Motor neuron (in vitro differentiated cells): ENCODE measurements at regions not wholly inside any gene's neighbourhood (a gene's known extent, or its start where the extent isn't known, plus 50 kb on each side); places are given as distances from the start of the nearest gene placed in this dataset.

Experiments
- ATAC-seq, 8 experiments: fragments of 200-7000 bp; cut with Tn5 transposase; replicated peaks in 6 of 8; 2 replicates each; pipeline ENCODE4 v1.8.0; 2021; ENCODE audit warnings: mild to moderate bottlenecking in 8 of 8, moderate library complexity in 8 of 8
- H3K27ac ChIP-seq, 2 donors: fragments of 250-450 bp; sonication (Bioruptor Pico); 2 replicates each; pipeline ENCODE4 v1.9.0; 2021; ENCODE audit warnings: antibody characterized with exemption in 2 of 2, mild to moderate bottlenecking in 2 of 2, moderate library complexity in 1 of 2
- H3K4me1 ChIP-seq, 2 donors: fragments of 250-450 bp; sonication (Bioruptor Pico); replicated peaks in 1 of 2; 2 replicates each; pipeline ENCODE4 v1.6.1; 2021; ENCODE audit warnings: antibody characterized with exemption in 2 of 2, mild to moderate bottlenecking in 2 of 2, moderate library complexity in 1 of 2
- H3K4me3 ChIP-seq, 5 donors: fragments of 250-450 bp; sonication (Bioruptor Pico); 2 replicates each; pipeline ENCODE4 v1.9.0; 2021; ENCODE audit warnings: antibody characterized with exemption in 5 of 5, mild to moderate bottlenecking in 5 of 5, moderate library complexity in 4 of 5
- WGBS, 10 experiments: fragments of 450-650 bp; shearing (Covaris generic); methylation state at CpG; one replicate each; pipeline ENCODE4 v1.0.0; 2022; 5-methylcytosine and 5-hydroxymethylcytosine counted together
- in situ Hi-C, 9 experiments: fragments of 400-800 bp; cut with MboI; loops; one replicate each; pipeline ENCODE4 v1.15.0; 2021; ENCODE audit warnings: low sequenced_read_pairs in 9 of 9, low pct_unique_long_range_greater_than_20kb in 2 of 9; ENCODE audit not compliant: unreplicated experiment in 9 of 9

GRCh38 chr1:2861143-2861987 is 59.9 kb upstream of the TTC34 start:
- WGBS, 10 experiments = 37 to 83% (median 56%) methylated on average over 1 to 10 of the region's 19 CpGs; no CpG with 5 or more reads in 4 of the 10 experiments
- ATAC-seq = no peak
- H3K4me3 ChIP-seq = no peak overlapping the region
- H3K27ac ChIP-seq = no peak overlapping the region
- H3K4me1 ChIP-seq = no peaks in the 10 kb centered on the region
- in situ Hi-C loops = no loop called here

DNA sequence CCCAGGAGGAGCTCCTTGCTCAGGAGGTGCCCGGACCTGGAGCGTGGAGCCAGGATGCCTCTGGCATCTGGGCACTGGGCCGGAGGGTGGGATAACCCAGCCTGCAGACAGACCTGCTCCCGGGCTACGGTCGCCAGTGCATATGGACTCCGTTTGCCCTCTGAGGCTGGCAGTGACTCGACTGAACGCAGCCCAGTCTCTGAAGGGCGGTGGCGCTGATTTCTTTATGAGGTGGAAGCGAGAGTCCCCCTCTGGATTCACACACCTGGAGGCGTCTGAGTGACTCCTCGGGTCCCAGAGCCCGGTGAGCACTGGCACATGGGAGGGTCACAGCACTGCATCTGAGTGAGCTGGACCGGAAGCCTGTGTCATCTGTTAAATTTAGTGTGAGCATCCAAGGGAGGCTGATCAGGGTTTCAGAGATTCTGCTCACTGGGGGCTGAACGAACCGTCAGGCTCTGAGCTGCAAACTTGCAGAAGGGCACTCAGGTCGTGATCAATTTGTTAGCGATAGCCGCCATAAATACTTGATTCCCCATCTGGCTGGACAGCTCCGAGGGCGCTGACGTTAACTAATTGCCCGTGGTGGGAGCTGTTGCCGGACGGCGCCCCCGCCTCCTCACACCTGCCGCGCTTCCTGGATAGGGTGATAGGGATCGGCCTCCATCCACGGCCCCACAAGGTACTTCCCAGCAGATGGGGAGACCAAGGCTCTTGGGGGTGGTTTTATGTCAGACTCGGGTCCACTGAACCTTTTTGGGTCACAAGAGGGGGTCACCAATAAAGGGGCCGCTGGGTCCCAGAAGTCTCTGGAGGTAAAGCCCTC is 60.7 kb upstream of the TTC34 start:
- 0 to 79% (median 62%) methylated on average over 1 to 15 of the region's 35 CpGs; no CpG with 5 or more reads in 5 of the 10 experiments for WGBS, 10 experiments
- no peak overlapping the region for H3K27ac ChIP-seq
- in situ Hi-C loops = no loop called here
- no peak overlapping the region for H3K4me3 ChIP-seq
- ATAC-seq = peak in 3 of 8 experiments; percentile 41 to 72 (median 46)
- no peaks in the 10 kb centered on the region for H3K4me1 ChIP-seq

DNA sequence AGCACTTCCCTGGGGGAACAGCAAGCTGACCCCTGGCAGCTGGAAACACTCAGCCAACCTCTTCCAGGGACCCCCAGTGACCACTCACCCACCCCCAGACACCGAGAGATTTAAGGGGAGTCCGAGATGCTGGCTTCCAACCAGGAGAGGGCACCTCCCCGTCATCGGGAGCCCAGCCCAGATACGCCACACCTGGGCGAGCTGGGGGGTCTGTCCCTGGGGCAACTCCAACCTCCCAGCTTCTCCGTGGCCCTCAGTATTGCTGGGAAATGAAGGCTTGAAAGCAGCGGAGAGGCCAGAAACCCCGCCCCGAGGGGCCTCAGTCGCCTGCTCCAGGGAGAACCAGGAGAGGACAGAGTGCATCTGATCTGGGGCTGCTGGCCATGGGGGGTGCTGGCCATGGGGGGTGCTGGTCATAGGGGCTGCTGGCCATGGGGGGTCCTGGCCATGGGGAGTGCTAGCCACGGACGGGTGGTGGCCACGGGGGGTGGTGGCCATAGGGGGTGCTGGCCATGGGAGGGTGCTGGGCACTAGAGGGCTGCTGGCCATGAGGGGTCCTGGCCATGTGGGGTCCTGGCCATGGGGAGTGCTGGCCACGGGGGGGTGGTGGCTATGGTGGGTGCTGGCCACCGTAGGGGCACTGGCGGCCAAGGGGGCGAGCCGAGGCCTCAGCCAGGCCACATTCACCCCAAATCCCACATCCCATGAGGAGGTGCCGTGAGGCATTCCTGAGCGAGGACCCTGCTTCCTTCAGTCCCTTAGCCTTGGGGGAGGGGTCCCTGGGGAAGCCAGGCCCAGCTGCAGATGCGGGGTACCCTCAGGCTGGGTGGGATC is 61.5 kb upstream of the TTC34 start:
- in situ Hi-C loops = no loop called here
- Histone ChIP-seq H3K4me1 (no peaks in the 10 kb centered on the region), H3K27ac (no peak overlapping the region), H3K4me3 (no peak overlapping the region)
- 0 to 100% (median 69%) methylated on average over 1 to 7 of the region's 22 CpGs; no CpG with 5 or more reads in 4 of the 10 experiments for WGBS, 10 experiments
- no peak for ATAC-seq

DNA sequence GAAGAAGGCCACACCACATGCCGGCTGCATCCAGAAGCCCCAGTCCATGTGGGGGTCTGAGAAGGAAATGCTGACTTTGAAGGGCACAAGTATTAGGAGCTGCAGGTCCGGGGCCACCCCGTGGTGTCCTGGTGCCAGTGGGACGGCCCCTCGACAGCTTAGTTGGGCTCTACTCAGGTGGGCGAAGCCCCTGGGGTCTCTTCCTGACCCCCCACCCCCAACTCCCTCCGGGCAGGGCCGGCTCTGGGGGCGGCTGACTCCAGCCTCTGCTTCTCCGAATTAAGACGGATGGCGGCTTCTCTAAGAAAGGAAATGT is 62.1 kb upstream of the TTC34 start:
- no peak for ATAC-seq
- 28 to 89% (median 63%) methylated on average over 3 to 5 of the region's 12 CpGs; no CpG with 5 or more reads in 6 of the 10 experiments for WGBS, 10 experiments
- in situ Hi-C loops = no loop called here
- H3K27ac ChIP-seq = no peak overlapping the region
- no peak overlapping the region for H3K4me3 ChIP-seq
- H3K4me1 ChIP-seq = no peaks in the 10 kb centered on the region

DNA sequence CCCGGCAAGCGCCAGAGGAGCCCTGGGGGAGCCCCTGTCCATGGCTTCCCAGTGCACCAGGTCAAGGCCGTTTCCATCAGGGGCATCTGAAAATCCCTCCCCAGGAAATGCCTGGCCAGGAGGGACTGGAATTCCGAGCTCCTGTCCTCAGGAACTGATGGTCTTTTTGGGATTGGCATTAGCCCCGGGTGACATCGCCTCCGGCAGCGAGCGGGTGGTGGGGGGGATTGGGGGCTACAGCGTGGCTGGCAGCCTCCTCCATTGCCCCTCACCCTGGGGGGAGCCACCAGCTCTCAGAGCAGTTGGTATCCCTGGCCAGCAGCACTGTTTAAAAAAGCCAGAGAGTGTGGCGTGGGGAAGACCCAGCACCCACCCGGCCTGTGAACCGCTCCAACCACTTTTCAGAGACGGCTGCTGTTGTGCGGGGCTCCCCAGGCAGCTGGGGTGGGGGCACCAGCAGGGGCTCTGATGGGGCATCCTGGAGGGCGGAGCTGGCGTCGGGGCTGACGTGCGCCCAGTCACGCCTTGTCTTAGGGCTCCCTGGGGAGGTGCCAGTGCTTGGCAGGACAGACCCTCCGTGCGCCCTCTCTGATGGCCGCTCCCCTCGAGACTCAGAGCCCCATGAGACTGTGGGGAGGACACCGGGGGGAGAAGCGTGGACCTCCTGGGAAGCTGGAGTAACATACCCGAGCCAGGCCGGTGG is 62.9 kb upstream of the TTC34 start:
- no peak for ATAC-seq
- 40 to 100% (median 81%) methylated on average over 1 to 9 of the region's 29 CpGs; no CpG with 5 or more reads in 5 of the 10 experiments for WGBS, 10 experiments
- no peak overlapping the region for H3K27ac ChIP-seq
- no peak overlapping the region for H3K4me3 ChIP-seq
- in situ Hi-C loops = no loop called here
- no peaks in the 10 kb centered on the region for H3K4me1 ChIP-seq

- Histone ChIP-seq H3K4me3 (no peak overlapping the region), H3K27ac (no peak overlapping the region), H3K4me1 (no peaks in the 10 kb centered on the region)
- 8 to 84% (median 52%) methylated on average over 3 to 8 of the region's 9 CpGs; no CpG with 5 or more reads in 6 of the 10 experiments for WGBS, 10 experiments
- in situ Hi-C loops = no loop called here
- no peak for ATAC-seq
These were observed 63.5 kb upstream of the TTC34 start for GRCh38 chr1:2865000-2865399.

GRCh38 chr1:2865571-2866421 is 64.3 kb upstream of the TTC34 start:
- H3K4me3 ChIP-seq = no peak overlapping the region
- in situ Hi-C loops = no loop called here
- WGBS, 10 experiments = 5 to 76% (median 62%) methylated on average over 4 to 21 of the region's 28 CpGs; no CpG with 5 or more reads in 4 of the 10 experiments
- H3K4me1 ChIP-seq = no peaks in the 10 kb centered on the region
- peak in 2 of 8 experiments; percentile 50 to 71 for ATAC-seq
- H3K27ac ChIP-seq = no peak overlapping the region

DNA sequence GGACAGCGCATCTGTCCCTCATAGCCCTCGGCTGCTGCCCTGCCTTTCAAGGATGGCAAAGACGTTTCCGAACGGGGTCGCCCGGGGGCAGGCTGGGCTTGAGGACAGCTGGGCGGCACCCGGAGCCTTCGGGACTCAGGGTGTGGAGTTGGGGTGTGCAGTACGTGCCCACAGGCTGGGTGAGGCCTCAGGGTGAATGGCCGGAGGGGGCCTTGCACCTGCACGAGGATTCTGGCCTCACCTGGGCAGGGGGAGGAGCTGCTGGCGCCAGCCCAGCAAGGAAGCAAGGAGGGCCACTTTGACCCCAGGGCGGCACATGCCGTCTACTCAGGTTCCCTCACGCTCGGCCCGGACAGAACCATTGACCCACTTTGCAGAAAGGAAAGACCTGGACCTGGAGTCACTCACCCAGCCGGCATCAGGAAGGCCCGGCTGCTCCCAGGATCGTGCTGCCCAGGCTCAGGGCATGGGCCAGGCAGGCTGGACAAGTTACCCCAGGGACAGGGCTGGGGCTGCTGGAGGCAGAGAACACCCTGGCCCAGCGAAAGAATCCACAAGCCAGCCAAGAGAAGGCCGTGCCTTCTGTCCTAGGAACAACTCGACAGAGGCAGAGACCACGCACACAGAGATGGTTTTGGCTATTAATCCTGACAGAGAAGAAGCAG is 65.1 kb upstream of the TTC34 start:
- 27 to 92% (median 75%) methylated on average over 2 to 22 of the region's 26 CpGs; no CpG with 5 or more reads in 3 of the 10 experiments for WGBS, 10 experiments
- no peak for ATAC-seq
- Histone ChIP-seq H3K27ac (no peak overlapping the region), H3K4me1 (no peaks in the 10 kb centered on the region), H3K4me3 (no peak overlapping the region)
- in situ Hi-C loops = no loop called here

DNA sequence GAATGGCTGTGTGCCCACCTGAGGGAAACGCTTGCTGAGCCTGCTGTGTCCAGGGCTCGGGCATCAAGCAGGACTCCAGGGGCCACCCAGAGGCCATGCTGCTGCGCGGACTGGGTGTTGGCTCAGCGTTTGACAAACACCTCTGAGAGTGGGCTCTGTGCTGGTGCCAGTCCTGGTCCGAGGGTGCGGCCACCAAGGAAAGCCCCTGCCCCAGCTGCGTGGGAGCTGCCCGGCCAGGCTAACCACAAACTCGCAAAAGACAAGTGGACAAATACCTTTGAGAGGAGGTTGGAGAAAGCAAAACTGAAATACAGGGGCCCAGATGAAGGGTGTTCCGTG is 65.6 kb upstream of the TTC34 start:
- in situ Hi-C loops = no loop called here
- H3K27ac ChIP-seq = no peak overlapping the region
- no peaks in the 10 kb centered on the region for H3K4me1 ChIP-seq
- no peak overlapping the region for H3K4me3 ChIP-seq
- no peak for ATAC-seq
- 0 to 78% (median 58%) methylated on average over 3 to 6 of the region's 11 CpGs; no CpG with 5 or more reads in 5 of the 10 experiments for WGBS, 10 experiments

DNA sequence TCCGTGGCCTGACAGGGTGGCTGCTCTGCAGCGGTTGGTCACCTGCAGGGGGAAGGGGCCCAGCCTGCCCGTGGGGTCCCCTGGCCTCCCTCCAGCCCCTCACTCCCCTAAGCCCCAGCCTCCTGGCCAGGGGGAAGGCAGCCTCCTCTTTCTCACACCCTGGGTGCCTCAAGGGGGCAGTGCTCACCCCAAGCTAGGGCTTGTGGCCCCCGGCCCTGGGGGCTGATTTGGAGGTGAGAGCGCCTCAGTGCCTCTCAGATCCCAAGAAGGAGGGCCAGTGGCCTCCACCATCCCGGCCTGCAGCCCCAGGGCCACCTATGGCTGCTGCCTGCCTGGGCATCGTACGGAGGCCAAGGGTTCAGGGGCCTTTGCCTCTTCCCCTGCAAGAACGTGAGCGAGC is 66.4 kb upstream of the TTC34 start:
- 32% methylated on average over 3 of the region's 10 CpGs; no CpG with 5 or more reads in 9 of the 10 experiments for WGBS, 10 experiments
- in situ Hi-C loops = no loop called here
- no peak for ATAC-seq

DNA sequence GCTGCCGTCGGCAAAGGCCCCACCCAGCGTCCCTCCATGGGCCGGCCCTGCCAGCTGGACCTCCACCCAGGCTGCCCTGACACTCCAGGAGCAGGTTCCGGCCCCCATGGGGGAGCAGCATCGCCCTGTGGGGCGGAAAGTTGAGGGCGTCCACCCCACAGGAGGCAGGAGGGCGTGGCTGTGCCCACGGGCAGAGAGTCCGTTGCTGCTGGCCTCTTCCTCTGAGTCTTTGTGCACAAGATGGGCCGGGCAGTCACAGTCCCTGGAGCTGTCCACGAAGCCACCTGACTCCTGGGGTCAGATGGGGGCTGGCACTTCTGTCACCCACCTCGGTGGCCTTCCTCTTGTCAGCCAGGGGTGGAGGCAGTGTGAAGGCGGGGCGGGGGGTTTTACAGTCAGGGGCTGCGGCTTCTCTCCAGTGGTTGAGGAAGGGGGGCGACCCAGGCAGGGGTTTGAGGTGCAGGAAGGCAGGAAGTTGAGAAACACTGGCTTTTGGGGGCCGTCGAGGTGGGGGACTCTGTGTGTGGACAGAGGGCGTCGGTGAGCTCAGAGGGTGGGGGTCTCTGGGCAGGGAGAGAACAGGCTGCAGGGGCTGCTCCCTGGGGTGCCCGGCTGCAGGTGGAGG is 67.2 kb upstream of the TTC34 start:
- WGBS, 10 experiments = 20 to 64% (median 40%) methylated on average over 1 to 12 of the region's 23 CpGs; no CpG with 5 or more reads in 5 of the 10 experiments
- Histone ChIP-seq H3K4me1 (no peaks in the 10 kb centered on the region), H3K4me3 (no peak overlapping the region), H3K27ac (no peak overlapping the region)
- no peak for ATAC-seq
- in situ Hi-C loops = no loop called here

More for the DNA sequence above, 66.4 kb upstream of the TTC34 start:
- no peak overlapping the region for H3K4me3 ChIP-seq
- H3K4me1 ChIP-seq = no peaks in the 10 kb centered on the region
- no peak overlapping the region for H3K27ac ChIP-seq
